ENCODE measurements at regions not wholly inside any gene's neighbourhood (a gene's known extent, or its start where the extent isn't known, plus 50 kb on each side); places are given as distances from the start of the nearest gene placed in this dataset.
"Not testable (repeated sequence)": the region's sequence is repeated elsewhere in the genome, so short reads cannot be mapped to it uniquely, and the experiment has no call there.

- DNase-seq: no peak
Observed at GRCh38 chr12:16828891-16829290, 222.9 kb upstream of the LMO3 start.

GRCh38 chr12:16807731-16808130 lies 201.8 kb upstream of the LMO3 start:
- no peak for DNase-seq

- no peak for DNase-seq
Observed at GRCh38 chr12:16796168-16796567, 190.2 kb upstream of the LMO3 start.

- no peak for DNase-seq
Observed at GRCh38 chr12:16789204-16789790, 183.3 kb upstream of the LMO3 start.

- no peak for DNase-seq
Observed at GRCh38 chr12:16788506-16789203, 182.7 kb upstream of the LMO3 start.

GRCh38 chr12:16785953-16786352 lies 180.0 kb upstream of the LMO3 start:
- DNase-seq: no peak

- DNase-seq: no peak
Observed at GRCh38 chr12:16785524-16785923, 179.6 kb upstream of the LMO3 start.

GRCh38 chr12:16769129-16769528 lies 163.2 kb upstream of the LMO3 start:
- not testable (repeated sequence) for DNase-seq

GRCh38 chr12:16766736-16767135 lies 160.8 kb upstream of the LMO3 start:
- DNase-seq: no peak

GRCh38 chr12:16763901-16764300 lies 157.9 kb upstream of the LMO3 start:
- DNase-seq: no peak

- DNase-seq: no peak
Observed at GRCh38 chr12:16756833-16757555, 151.0 kb upstream of the LMO3 start.

GRCh38 chr12:16730772-16731171 lies 124.8 kb upstream of the LMO3 start:
- DNase-seq: no peak

GRCh38 chr12:16726879-16727278 lies 120.9 kb upstream of the LMO3 start:
- DNase-seq: no peak

GRCh38 chr12:16719713-16720416 lies 113.9 kb upstream of the LMO3 start:
- no peak for DNase-seq

GRCh38 chr12:16716928-16717327 lies 111.0 kb upstream of the LMO3 start:
- no peak for DNase-seq

GRCh38 chr12:16692099-16692498 lies 86.1 kb upstream of the LMO3 start:
- no peak for DNase-seq

- no peak for DNase-seq
Observed at GRCh38 chr12:16691624-16692023, 85.7 kb upstream of the LMO3 start.

GRCh38 chr12:16688200-16688599 lies 82.2 kb upstream of the LMO3 start:
- DNase-seq: no peak

GRCh38 chr12:16685107-16685506 lies 79.1 kb upstream of the LMO3 start:
- DNase-seq: no peak

GRCh38 chr12:16681196-16681595 lies 75.2 kb upstream of the LMO3 start:
- DNase-seq: no peak

- DNase-seq: no peak
Observed at GRCh38 chr12:16675438-16675837, 69.5 kb upstream of the LMO3 start.

- DNase-seq: no peak
Observed at GRCh38 chr12:16674885-16675284, 68.9 kb upstream of the LMO3 start.

GRCh38 chr12:16670456-16671050 lies 64.6 kb upstream of the LMO3 start:
- no peak for DNase-seq

Data from hematopoietic multipotent progenitor cell treated with erythropoietin and hydrocortisone succinate and interleukin-3 and kit ligand, for 4 days (in vitro differentiated cells).